GM12873 (cell line): ENCODE measurements at regions not wholly inside any gene's neighbourhood (a gene's known extent, or its start where the extent isn't known, plus 50 kb on each side); places are given as distances from the start of the nearest gene placed in this dataset.

ENCODE experiments used
- CTCF ChIP-seq: IDR thresholded peaks from 2 replicates; pipeline ENCODE4 v1.5.1; 2012; ENCODE audit warnings: low read depth, mild to moderate bottlenecking, moderate library complexity, low read length, control low read depth; ENCODE audit not compliant: insufficient read depth; ENCODE audit errors: missing control alignments

DNA sequence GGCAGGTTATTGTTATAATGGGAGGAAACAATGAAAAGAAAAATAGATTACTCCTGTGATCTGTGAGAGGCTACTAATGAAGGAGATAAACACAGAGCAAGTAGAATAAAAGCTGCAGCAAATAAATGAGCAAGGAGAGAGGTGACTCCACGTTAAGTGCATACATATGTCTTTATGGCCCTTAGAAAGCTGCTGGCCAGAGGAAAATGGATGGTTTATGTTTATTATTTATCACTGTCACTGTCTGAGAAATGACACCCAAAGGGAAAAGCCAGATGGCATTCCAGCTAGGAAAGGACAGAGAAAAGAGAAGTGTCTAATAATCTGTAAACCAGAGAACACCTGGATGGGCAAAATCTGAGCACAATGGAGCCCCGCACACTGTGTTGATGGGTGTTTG, 122.9 kb upstream of the DDX18 start:
- TF ChIP-seq CTCF: no peak

- no peak for TF ChIP-seq CTCF
Observed at GRCh38 chr2:117692001-117692763, 122.3 kb upstream of the DDX18 start.

GRCh38 chr2:117693154-117693553, 121.3 kb upstream of the DDX18 start:
- TF ChIP-seq CTCF: no peak

DNA sequence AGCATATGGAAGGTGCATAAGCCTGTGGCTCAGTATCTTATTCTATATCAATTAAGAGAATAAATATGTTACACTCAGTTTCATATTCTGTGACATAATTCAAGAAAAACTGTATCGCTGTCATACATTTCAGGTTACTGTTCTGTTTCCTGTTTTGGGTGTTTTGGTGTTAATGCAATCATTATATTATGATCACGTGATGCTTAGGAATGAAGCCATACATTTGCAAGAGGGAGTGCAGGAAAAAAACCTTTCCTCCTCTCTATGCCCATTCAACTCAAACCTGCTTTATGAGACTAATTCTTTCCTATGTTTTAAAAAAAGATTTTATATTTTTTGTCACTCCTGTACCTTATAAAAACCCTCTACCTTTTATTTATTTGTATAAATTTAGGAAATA, 120.8 kb upstream of the DDX18 start:
- no peak for TF ChIP-seq CTCF

- TF ChIP-seq CTCF: no peak
Observed at GRCh38 chr2:117698287-117698686, 116.2 kb upstream of the DDX18 start.

DNA sequence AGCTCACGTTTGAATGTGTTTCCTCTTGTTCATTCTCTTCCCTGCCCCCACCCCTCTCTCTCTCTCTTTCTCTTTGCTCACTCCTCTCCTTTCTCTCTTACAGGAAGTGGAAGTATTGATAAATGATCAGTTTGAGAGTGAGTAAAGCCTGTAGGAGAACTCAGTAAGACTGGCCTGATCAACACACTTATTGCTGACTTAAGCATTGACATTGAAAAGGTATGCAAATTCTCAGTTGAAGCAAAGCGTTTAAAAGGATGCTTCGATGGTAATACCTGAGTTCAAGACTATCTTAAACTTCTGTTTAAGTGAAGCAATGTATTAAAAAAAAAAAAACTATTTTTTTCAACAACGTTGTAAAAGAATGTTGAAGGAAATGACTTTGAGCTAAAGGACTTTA, 115.7 kb upstream of the DDX18 start:
- TF ChIP-seq CTCF: no peak

GRCh38 chr2:117700471-117700870, 114.0 kb upstream of the DDX18 start:
- no peak for TF ChIP-seq CTCF

DNA sequence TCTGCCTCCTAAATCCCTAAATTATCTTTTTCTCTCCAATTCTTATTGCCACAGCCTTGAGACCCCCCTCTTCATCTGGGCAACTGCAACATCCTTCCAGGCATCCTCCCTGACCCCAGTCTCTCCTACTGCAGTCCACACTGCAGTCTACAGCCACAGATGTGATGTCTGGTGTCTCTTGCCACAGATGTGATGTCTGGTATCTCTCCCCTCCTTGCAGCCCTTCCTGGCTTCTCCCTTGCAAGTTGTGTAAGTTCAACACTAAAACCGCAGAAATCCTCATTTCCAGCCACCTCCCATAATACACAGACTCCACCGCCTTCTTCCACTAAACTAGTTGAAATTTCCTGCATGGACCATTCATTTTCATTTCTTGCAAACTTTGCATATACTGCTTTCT, 113.1 kb upstream of the DDX18 start:
- no peak for TF ChIP-seq CTCF
